GM12873 (cell line): ENCODE measurements at regions not wholly inside any gene's neighbourhood (a gene's known extent, or its start where the extent isn't known, plus 50 kb on each side); places are given as distances from the start of the nearest gene placed in this dataset.

Experiments
- TF ChIP-seq, protein P1 (sequence below): IDR thresholded peaks from 2 replicates; pipeline ENCODE4 v1.5.1; 2012; ENCODE audit warnings: low read depth, mild to moderate bottlenecking, moderate library complexity, low read length, control low read depth; ENCODE audit not compliant: insufficient read depth; ENCODE audit errors: missing control alignments

DNA sequence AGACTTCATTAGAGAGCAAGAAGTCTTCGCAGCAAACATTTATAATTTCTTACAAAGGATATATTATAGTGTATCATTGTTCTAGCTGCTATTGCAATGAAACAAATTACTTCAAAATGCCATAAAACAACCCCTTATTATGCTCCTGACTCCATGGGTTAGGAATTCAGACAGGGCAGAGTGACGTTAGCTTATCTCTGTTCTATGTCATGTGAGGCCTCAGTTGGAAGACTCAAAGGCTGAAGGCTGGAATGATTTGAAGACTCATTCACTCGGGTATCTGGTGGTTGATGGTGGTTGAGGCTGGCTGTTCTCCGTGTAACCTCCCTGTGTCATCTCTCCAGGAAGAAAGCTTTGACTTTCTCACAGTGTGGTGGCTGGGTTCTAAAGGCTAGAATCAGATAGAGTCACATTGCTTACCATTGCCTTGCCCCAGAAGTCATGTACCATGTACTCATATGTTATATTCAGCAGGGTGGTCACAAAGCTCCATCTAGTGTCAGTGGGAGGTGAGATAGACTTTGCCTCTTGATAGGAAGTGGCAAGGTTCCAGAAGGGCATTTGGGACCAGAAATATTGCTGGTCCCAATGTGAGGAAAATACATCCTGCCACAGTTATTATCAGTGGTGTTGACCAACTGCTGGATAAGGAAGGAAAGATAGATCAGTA is 226.9 kb downstream of the TMEM38B start:
- TF ChIP-seq, protein P1, sequence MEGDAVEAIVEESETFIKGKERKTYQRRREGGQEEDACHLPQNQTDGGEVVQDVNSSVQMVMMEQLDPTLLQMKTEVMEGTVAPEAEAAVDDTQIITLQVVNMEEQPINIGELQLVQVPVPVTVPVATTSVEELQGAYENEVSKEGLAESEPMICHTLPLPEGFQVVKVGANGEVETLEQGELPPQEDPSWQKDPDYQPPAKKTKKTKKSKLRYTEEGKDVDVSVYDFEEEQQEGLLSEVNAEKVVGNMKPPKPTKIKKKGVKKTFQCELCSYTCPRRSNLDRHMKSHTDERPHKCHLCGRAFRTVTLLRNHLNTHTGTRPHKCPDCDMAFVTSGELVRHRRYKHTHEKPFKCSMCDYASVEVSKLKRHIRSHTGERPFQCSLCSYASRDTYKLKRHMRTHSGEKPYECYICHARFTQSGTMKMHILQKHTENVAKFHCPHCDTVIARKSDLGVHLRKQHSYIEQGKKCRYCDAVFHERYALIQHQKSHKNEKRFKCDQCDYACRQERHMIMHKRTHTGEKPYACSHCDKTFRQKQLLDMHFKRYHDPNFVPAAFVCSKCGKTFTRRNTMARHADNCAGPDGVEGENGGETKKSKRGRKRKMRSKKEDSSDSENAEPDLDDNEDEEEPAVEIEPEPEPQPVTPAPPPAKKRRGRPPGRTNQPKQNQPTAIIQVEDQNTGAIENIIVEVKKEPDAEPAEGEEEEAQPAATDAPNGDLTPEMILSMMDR, result no peak

DNA sequence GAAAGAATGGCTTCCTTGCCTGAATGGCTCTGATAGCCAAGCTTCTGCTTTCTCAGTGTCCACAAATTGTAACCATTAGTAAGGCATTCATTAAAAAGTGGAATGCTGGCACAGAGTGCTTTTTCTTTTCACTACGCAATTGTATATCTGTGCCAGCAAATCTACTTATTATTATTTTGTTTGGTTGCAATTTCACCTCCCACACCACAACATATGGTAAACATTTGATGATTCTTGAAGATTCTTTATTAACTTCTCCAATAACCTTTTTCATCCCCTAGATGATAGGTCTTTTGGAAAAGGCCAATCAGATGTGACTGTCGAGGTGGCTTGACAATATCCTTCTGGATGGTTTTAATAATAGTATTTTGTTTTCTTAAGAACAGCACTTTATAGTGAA is 234.1 kb downstream of the TMEM38B start:
- TF ChIP-seq, protein P1, result no peak

DNA sequence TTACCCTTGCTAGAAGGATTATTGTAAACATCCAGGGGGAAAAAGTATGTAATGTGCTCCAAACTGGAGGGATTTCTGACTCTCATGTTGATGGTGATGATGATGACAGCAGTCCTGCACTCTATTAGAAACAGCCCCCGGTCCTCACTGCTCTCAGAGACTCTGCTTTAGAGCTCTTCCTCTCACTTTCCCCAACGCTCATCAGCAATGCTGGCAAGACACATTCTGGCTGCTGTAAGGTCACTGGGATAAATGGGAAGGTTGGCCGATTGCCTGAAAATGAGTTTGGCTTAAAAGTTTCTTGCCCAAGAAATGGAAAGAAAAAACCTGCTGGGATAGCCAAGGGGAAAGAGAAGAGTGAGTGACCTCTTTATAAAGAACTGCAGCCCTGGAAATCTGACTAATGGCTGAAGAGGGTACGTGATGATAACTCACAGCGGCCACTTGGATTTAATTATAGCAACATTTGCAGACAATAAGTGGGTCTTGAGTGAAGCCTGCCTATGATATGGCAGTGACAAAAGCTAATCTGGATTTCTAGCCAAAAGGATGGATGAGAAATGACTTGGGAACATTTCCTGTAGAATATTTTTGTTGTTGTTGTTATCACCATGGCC is 235.8 kb downstream of the TMEM38B start:
- TF ChIP-seq, protein P1, result no peak

DNA sequence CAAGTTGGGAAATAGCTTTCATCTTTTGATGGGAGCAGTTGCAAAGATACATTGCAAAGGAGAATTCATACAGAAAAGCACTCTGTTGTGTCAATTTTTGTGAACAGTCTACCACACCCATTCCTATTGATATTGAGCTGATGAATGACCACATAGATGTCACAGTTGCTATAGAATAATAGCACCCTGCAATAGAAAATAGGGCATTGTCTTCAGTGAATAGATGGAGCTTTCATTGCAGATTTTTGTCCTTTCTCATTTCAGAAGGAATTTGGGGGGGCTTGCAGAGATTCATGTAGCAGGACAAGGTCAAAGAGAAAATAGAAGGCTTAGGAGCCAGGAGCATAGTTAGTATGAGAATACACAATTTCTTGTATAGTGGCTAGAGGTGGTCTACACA is 237.9 kb downstream of the TMEM38B start:
- TF ChIP-seq, protein P1, result no peak

DNA sequence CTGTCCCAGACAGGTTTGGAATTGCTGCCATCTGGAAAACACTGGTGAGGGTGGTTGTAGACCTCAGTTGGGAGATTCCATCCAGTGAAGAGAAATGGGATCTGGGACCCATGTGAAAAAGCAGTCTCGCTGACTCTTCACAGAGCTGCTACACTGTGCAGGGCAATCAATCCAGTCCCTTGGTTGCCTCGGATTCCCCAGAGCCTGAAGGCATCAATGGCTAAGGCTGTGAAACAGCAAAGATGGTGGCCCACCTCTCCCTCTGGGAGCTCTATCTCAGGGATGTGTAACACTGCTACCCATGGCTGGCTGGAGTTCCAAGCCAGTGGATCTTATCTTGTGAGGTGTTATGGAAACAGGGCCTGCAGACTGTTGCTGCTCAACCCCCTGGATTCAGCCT is 256.1 kb downstream of the TMEM38B start:
- TF ChIP-seq, protein P1, result no peak

DNA sequence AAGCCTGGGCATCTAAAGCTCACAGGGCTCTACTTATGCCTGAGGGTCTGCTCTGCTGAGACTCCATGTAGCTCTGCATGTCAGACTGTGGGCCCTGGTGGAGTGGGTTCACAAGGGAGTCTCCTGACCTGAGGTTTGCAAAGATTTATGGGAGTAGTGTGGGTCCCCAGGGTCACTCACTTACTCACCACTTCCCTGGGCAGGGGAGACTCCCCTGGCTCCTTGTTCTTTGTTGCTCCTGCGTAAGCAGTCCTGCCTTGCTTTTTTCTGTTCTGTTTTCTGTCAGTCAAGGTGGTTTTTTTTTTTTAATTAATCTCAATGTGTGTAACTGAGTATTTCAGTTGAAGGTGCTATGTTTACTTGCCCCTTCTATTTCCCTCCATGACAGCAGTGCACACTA is 256.6 kb downstream of the TMEM38B start:
- TF ChIP-seq, protein P1, result no peak

DNA sequence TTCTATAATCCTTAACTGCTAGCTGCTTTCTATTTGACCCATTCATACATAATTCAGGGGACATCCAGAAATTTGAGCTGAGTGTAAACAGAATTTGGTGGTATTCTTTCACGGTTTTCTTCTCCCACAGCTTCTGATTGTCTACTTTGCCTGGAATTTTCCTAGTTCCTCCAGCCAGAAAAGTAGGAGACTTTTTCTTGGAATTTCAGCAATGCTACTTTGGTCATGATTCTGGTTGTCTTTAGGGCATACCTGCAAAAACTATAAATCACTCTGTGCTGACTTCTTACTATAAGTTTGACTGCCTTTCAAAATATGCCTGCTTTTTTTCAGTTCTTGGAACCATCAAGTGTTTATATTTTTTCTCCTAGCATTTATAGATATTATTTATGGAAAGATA is 260.2 kb downstream of the TMEM38B start:
- TF ChIP-seq, protein P1, result no peak
